Endothelial cell (in vitro differentiated cells): ENCODE measurements at regions not wholly inside any gene's neighbourhood (a gene's known extent, or its start where the extent isn't known, plus 50 kb on each side); places are given as distances from the start of the nearest gene placed in this dataset.

Experiments
- DNase-seq: peaks from one replicate; pipeline ENCODE4 v3.0.0; 2021; ENCODE audit warnings: low spot score
- H3K27ac Mint-ChIP-seq: one replicate; pipeline ENCODE4 v1.8.0; 2021; ENCODE audit warnings: mixed read lengths, inconsistent platforms; ENCODE audit not compliant: unreplicated experiment
- H3K27me3 Mint-ChIP-seq: one replicate; pipeline ENCODE4 v1.8.0; 2021; ENCODE audit warnings: mild to moderate bottlenecking, moderate library complexity, mixed read lengths, inconsistent platforms; ENCODE audit not compliant: unreplicated experiment
- H3K36me3 Mint-ChIP-seq: one replicate; pipeline ENCODE4 v1.8.0; 2021; ENCODE audit warnings: mild to moderate bottlenecking, low read depth, mixed read lengths, inconsistent platforms; ENCODE audit not compliant: unreplicated experiment
- H3K4me1 Mint-ChIP-seq: one replicate; pipeline ENCODE4 v1.8.0; 2021; ENCODE audit warnings: mild to moderate bottlenecking, mixed read lengths, inconsistent platforms; ENCODE audit not compliant: unreplicated experiment
- H3K4me3 Mint-ChIP-seq: one replicate; pipeline ENCODE4 v1.8.0; 2021; ENCODE audit warnings: mild to moderate bottlenecking, mixed read lengths, inconsistent platforms; ENCODE audit not compliant: unreplicated experiment
- H3K9me3 Mint-ChIP-seq: one replicate; pipeline ENCODE4 v1.8.0; 2021; ENCODE audit warnings: mixed read lengths, inconsistent platforms; ENCODE audit not compliant: unreplicated experiment
- CTCF ChIP-seq: fragments of 200-600 bp; sonication (generic); IDR thresholded peaks from one replicate; pipeline ENCODE4 v1.5.0; 2021; ENCODE audit warnings: antibody characterized with exemption; ENCODE audit not compliant: unreplicated experiment

GRCh38 chr11:69385832-69386427 is 92.0 kb downstream of the MYEOV start:
- Mint-ChIP-seq H3K27me3 (peaks cover 6% of the 10 kb centered on the region), H3K4me1 (peaks cover 14% of the 10 kb centered on the region), H3K4me3 (no peak overlapping the region), H3K27ac (no peak overlapping the region), H3K9me3 (peaks cover 4% of the 10 kb centered on the region), H3K36me3 (peaks cover 6% of the 10 kb centered on the region)
- TF ChIP-seq CTCF = no peak
- no peak for DNase-seq

DNA sequence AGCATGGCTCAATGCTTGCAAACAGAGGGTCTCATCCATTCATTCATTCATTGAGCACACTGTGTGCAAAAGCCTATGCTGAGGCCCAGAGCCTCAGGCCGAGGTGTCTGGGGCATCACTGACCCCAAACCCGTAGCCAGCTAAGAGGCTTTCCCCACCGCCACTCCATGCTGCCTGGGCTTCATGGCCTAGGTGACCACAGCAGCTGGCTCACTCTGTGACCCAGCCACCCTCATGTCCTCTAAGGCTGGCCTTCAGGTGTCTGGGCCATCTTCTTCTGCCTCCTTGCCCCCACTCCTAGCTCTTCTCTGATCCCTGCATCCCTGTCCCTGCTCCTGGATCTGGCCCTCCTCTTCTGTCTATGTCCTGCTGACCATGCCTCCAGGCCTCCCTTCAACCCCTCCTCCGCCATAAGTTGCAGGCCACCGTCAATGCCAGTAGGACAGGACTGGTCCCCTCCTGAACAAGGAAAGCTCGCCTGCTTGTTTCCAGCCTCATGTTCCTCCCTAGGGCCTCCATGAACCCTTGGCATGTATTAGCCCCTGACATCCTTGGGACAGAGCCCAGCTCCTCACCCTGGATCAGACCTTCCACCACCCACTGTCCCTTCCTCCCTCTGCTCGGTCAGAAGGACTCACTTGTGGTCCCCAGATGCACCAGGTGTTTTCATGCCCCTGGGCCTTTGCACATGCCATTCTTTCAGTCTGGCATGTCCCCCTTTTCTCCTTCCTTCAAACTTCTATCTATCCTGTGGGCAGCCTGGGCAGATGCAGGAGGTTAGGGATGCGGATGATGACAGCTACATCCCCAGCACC is 92.8 kb downstream of the MYEOV start:
- TF ChIP-seq CTCF = no peak
- no peak overlapping the region for H3K27ac Mint-ChIP-seq
- peaks cover 9% of the 10 kb centered on the region for H3K27me3 Mint-ChIP-seq
- no peak for DNase-seq
- peaks cover 6% of the 10 kb centered on the region for H3K36me3 Mint-ChIP-seq
- no peak overlapping the region for H3K4me3 Mint-ChIP-seq
- H3K4me1 Mint-ChIP-seq = peaks cover 14% of the 10 kb centered on the region
- H3K9me3 Mint-ChIP-seq = peaks cover 4% of the 10 kb centered on the region

GRCh38 chr11:69387409-69387885 is 93.5 kb downstream of the MYEOV start:
- Mint-ChIP-seq H3K4me3 (no peak overlapping the region), H3K9me3 (peaks cover 4% of the 10 kb centered on the region), H3K27me3 (peaks cover 10% of the 10 kb centered on the region), H3K27ac (no peak overlapping the region), H3K4me1 (peaks cover 14% of the 10 kb centered on the region), H3K36me3 (peaks cover 6% of the 10 kb centered on the region)
- DNase-seq = no peak
- no peak for TF ChIP-seq CTCF

GRCh38 chr11:69388210-69388609 is 93.3 kb upstream of the LINC01488 start:
- H3K9me3 Mint-ChIP-seq = peaks cover 4% of the 10 kb centered on the region
- H3K4me3 Mint-ChIP-seq = no peak overlapping the region
- TF ChIP-seq CTCF = no peak
- peaks cover 14% of the 10 kb centered on the region for H3K4me1 Mint-ChIP-seq
- DNase-seq = no peak
- H3K27ac Mint-ChIP-seq = no peak overlapping the region
- H3K36me3 Mint-ChIP-seq = peaks cover 10% of the 10 kb centered on the region
- peaks cover 10% of the 10 kb centered on the region for H3K27me3 Mint-ChIP-seq

DNA sequence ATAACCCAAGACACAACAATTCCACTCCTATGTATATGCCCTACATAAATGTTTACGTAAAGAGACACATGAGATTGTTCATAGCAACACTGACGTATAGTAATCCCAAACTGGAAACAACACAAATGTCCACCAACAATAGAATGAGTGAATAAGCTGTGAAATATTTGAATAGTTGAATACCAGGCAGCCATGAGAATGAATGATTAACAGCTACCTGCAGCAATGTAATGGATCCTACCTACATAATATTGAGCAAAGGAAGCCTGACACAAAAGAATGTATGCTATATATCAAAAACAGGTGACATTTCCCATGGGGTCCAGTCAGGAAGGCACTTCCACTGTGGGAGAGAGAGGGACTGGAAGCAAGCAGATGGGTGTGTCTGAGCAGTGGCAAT is 92.8 kb upstream of the LINC01488 start:
- H3K27ac Mint-ChIP-seq = no peak overlapping the region
- DNase-seq = no peak
- H3K4me3 Mint-ChIP-seq = no peak overlapping the region
- peaks cover 8% of the 10 kb centered on the region for H3K27me3 Mint-ChIP-seq
- no peak for TF ChIP-seq CTCF
- peaks cover 4% of the 10 kb centered on the region for H3K9me3 Mint-ChIP-seq
- H3K4me1 Mint-ChIP-seq = peaks cover 14% of the 10 kb centered on the region
- peaks cover 10% of the 10 kb centered on the region for H3K36me3 Mint-ChIP-seq
